H9 (cell line): ENCODE measurements at regions not wholly inside any gene's neighbourhood (a gene's known extent, or its start where the extent isn't known, plus 50 kb on each side); places are given as distances from the start of the nearest gene placed in this dataset.

Source experiments
- DNase-seq: peaks from one replicate; pipeline ENCODE4 v3.0.0-alpha.2; 2017
- H2AFZ ChIP-seq: one replicate; pipeline ENCODE4 v1.6.1; 2013; ENCODE audit warnings: mild to moderate bottlenecking, low read length, control low read depth, moderate library complexity
- H2AK5ac ChIP-seq: 2 replicates; pipeline ENCODE4 v1.6.1; 2013; ENCODE audit warnings: low read length, control low read depth, mixed read lengths; ENCODE audit not compliant: insufficient read length
- H2BK120ac ChIP-seq: one replicate; pipeline ENCODE4 v1.6.1; 2013; ENCODE audit warnings: low read depth, mild to moderate bottlenecking, low read length, control low read depth, inconsistent platforms; ENCODE audit not compliant: poor library complexity, severe bottlenecking
- H2BK12ac ChIP-seq: 2 replicates; pipeline ENCODE4 v1.6.1; 2013; ENCODE audit warnings: low read length, control low read depth, mixed read lengths, low read depth; ENCODE audit not compliant: insufficient read length
- H2BK15ac ChIP-seq: 2 replicates; pipeline ENCODE4 v1.6.1; 2013; ENCODE audit warnings: low read depth, low read length, control low read depth
- H2BK20ac ChIP-seq: one replicate; pipeline ENCODE4 v1.6.1; 2013; ENCODE audit warnings: low read depth, mild to moderate bottlenecking, low read length, control low read depth, inconsistent platforms; ENCODE audit not compliant: poor library complexity, severe bottlenecking
- H2BK5ac ChIP-seq: 2 replicates; pipeline ENCODE4 v1.6.1; 2013; ENCODE audit warnings: low read length, control low read depth, mixed read lengths; ENCODE audit not compliant: insufficient read length
- H3K14ac ChIP-seq: 2 replicates; pipeline ENCODE4 v1.6.1; 2013; ENCODE audit warnings: low read length, control low read depth; ENCODE audit not compliant: insufficient read depth
- H3K18ac ChIP-seq: 2 replicates; pipeline ENCODE4 v1.6.1; 2013; ENCODE audit warnings: low read depth, mild to moderate bottlenecking, mixed read lengths, low read length, control low read depth; ENCODE audit not compliant: insufficient read length
- H3K23ac ChIP-seq: 2 replicates; pipeline ENCODE4 v1.6.1; 2013; ENCODE audit warnings: low read length, control low read depth, mixed read lengths, low read depth; ENCODE audit not compliant: insufficient read length
- H3K23me2 ChIP-seq: 2 replicates; pipeline ENCODE4 v1.6.1; 2013; ENCODE audit warnings: low read depth, mild to moderate bottlenecking, mixed read lengths, low read length, control low read depth; ENCODE audit not compliant: insufficient read length, poor library complexity, severe bottlenecking
- H3K27ac ChIP-seq: 2 replicates; pipeline ENCODE4 v1.5.1; 2013; ENCODE audit warnings: low read length, control low read depth, mixed read lengths, low read depth; ENCODE audit not compliant: insufficient read length
- H3K27me3 ChIP-seq: 2 replicates; pipeline ENCODE4 v1.6.1; 2013; ENCODE audit warnings: low read length, control low read depth, inconsistent platforms; ENCODE audit not compliant: insufficient read depth
- H3K4ac ChIP-seq: 2 replicates; pipeline ENCODE4 v1.6.1; 2013; ENCODE audit warnings: low read depth, mild to moderate bottlenecking, control low read depth, inconsistent platforms, low read length, moderate library complexity
- H3K4me1 ChIP-seq: 2 replicates; pipeline ENCODE4 v1.6.1; 2013; ENCODE audit warnings: low read length, control low read depth, inconsistent platforms; ENCODE audit not compliant: insufficient read depth
- H3K4me2 ChIP-seq: 2 replicates; pipeline ENCODE4 v1.6.1; 2013; ENCODE audit warnings: low read length, control low read depth, mixed read lengths; ENCODE audit not compliant: insufficient read length, insufficient read depth
- H3K56ac ChIP-seq: 2 replicates; pipeline ENCODE4 v1.6.1; 2013; ENCODE audit warnings: low read depth, mild to moderate bottlenecking, mixed read lengths, low read length, control low read depth; ENCODE audit not compliant: insufficient read length
- H3K79me1 ChIP-seq: 2 replicates; pipeline ENCODE4 v1.6.1; 2013; ENCODE audit warnings: low read depth, mild to moderate bottlenecking, moderate library complexity, low read length, control low read depth, inconsistent platforms; ENCODE audit not compliant: insufficient read depth, poor library complexity, severe bottlenecking
- H3K79me2 ChIP-seq: 2 replicates; pipeline ENCODE4 v1.6.1; 2013; ENCODE audit warnings: low read length, control low read depth, inconsistent platforms; ENCODE audit not compliant: insufficient read depth
- H3K9ac ChIP-seq: 2 replicates; pipeline ENCODE4 v1.6.1; 2013; ENCODE audit warnings: low read length, control low read depth, mixed read lengths; ENCODE audit not compliant: insufficient read length; ENCODE audit errors: extremely low read depth
- H3K9me3 ChIP-seq: one replicate; pipeline ENCODE4 v1.6.1; 2013; ENCODE audit warnings: low read depth, low read length, inconsistent platforms; ENCODE audit not compliant: control insufficient read depth
- H3T11ph ChIP-seq: one replicate; pipeline ENCODE4 v1.6.1; 2013; ENCODE audit warnings: mild to moderate bottlenecking, low read length, control low read depth, inconsistent platforms
- H4K20me1 ChIP-seq: one replicate; pipeline ENCODE4 v1.6.1; 2013; ENCODE audit not compliant: control insufficient read depth, insufficient read length, insufficient read depth
- H4K5ac ChIP-seq: 2 replicates; pipeline ENCODE4 v1.6.1; 2013; ENCODE audit warnings: low read depth, mild to moderate bottlenecking, mixed read lengths, low read length, control low read depth; ENCODE audit not compliant: insufficient read length
- H4K8ac ChIP-seq: replicated peaks from 2 replicates; pipeline ENCODE4 v1.6.1; 2013; ENCODE audit warnings: low read length, control low read depth, mixed read lengths, low read depth; ENCODE audit not compliant: insufficient read length
- H4K91ac ChIP-seq: 2 replicates; pipeline ENCODE4 v1.6.1; 2013; ENCODE audit warnings: low read depth, mild to moderate bottlenecking, moderate library complexity, mixed read lengths, low read length, control low read depth; ENCODE audit not compliant: insufficient read length
- H3K27ac Mint-ChIP-seq, 3 experiments: 2 replicates in 2 of 3; 3 replicates in 1 of 3; pipeline ENCODE4 v1.8.0; 2020 to 2021; ENCODE audit warnings: mixed read lengths in 3 of 3, mild to moderate bottlenecking in 1 of 3, moderate library complexity in 1 of 3
- H3K27me3 Mint-ChIP-seq: 2 replicates; pipeline ENCODE4 v1.8.0; 2021; ENCODE audit warnings: low read depth, mild to moderate bottlenecking, moderate library complexity, mixed read lengths
- H3K36me3 Mint-ChIP-seq, 3 experiments: 2 replicates in 2 of 3; 3 replicates in 1 of 3; pipeline ENCODE4 v1.8.0; 2020 to 2021; ENCODE audit warnings: low read depth in 3 of 3, mixed read lengths in 3 of 3; ENCODE audit not compliant: insufficient read depth in 1 of 3
- H3K4me1 Mint-ChIP-seq, 2 experiments: 2 replicates each; pipeline ENCODE4 v1.8.0; 2020; ENCODE audit warnings: mixed read lengths in 2 of 2
- H3K4me3 Mint-ChIP-seq, 2 experiments: 2 replicates in 1 of 2; 3 replicates in 1 of 2; pipeline ENCODE4 v1.8.0; 2020 to 2021; ENCODE audit warnings: mild to moderate bottlenecking in 2 of 2, mixed read lengths in 2 of 2, moderate library complexity in 1 of 2
- H3K9me3 Mint-ChIP-seq, 2 experiments: 2 replicates in 1 of 2; 3 replicates in 1 of 2; pipeline ENCODE4 v1.8.0; 2020; ENCODE audit warnings: mild to moderate bottlenecking in 2 of 2, mixed read lengths in 2 of 2, moderate library complexity in 1 of 2
- WGBS: extraction: QIAGEN DNeasy Blood & Tissue Kit; methylation state at CpG from one replicate; pipeline ENCODE4 v1.1.7; 2013; ENCODE audit warnings: missing lambda C conversion rate, low lambda C conversion rate, mixed read lengths; ENCODE audit not compliant: insufficient read length; ENCODE audit errors: extremely low coverage; 5-methylcytosine and 5-hydroxymethylcytosine counted together
- TF ChIP-seq, protein P1 (sequence below): fragments of 200-600 bp; sonication (generic); conservative IDR thresholded peaks from 3 replicates; pipeline ENCODE4 v1.8.0; 2021; ENCODE audit warnings: antibody characterized with exemption, mild to moderate bottlenecking

GRCh38 chr14:66219886-66220285, 266.3 kb upstream of the CCDC196 start:
- no peak overlapping the region for H3K18ac ChIP-seq
- no peak overlapping the region for H3T11ph ChIP-seq
- TF ChIP-seq, protein P1, sequence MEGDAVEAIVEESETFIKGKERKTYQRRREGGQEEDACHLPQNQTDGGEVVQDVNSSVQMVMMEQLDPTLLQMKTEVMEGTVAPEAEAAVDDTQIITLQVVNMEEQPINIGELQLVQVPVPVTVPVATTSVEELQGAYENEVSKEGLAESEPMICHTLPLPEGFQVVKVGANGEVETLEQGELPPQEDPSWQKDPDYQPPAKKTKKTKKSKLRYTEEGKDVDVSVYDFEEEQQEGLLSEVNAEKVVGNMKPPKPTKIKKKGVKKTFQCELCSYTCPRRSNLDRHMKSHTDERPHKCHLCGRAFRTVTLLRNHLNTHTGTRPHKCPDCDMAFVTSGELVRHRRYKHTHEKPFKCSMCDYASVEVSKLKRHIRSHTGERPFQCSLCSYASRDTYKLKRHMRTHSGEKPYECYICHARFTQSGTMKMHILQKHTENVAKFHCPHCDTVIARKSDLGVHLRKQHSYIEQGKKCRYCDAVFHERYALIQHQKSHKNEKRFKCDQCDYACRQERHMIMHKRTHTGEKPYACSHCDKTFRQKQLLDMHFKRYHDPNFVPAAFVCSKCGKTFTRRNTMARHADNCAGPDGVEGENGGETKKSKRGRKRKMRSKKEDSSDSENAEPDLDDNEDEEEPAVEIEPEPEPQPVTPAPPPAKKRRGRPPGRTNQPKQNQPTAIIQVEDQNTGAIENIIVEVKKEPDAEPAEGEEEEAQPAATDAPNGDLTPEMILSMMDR: no peak
- H2BK12ac ChIP-seq: no peak overlapping the region
- H3K9me3 ChIP-seq: peaks cover 33% of the 10 kb centered on the region
- no peaks in the 10 kb centered on the region for H3K4me1 Mint-ChIP-seq
- no peak overlapping the region for H3K14ac ChIP-seq
- no peak overlapping the region for H3K4me3 Mint-ChIP-seq
- no peak overlapping the region for H2BK20ac ChIP-seq
- H3K4ac ChIP-seq: no peak overlapping the region
- peaks cover 17 to 40% (median 28%) of the 10 kb centered on the region in 3 experiments for H3K36me3 Mint-ChIP-seq
- no peak overlapping the region for H4K8ac ChIP-seq
- peaks cover 48 to 51% of the 10 kb centered on the region in 2 experiments for H3K9me3 Mint-ChIP-seq
- no peaks in the 10 kb centered on the region for H3K4me1 ChIP-seq
- no peaks in the 10 kb centered on the region for H3K23me2 ChIP-seq
- H3K27ac Mint-ChIP-seq: no peak overlapping the region
- no peak overlapping the region for H3K56ac ChIP-seq
- peaks cover 3% of the 10 kb centered on the region; the same call in 1 of the 2 replicates for H3K27me3 Mint-ChIP-seq
- no peak overlapping the region for H2BK15ac ChIP-seq
- no peaks in the 10 kb centered on the region for H3K79me1 ChIP-seq
- no peak overlapping the region for H2BK120ac ChIP-seq
- no peak overlapping the region for H2AFZ ChIP-seq
- no peak overlapping the region for H3K23ac ChIP-seq
- no peak overlapping the region for H4K5ac ChIP-seq
- no CpG with 5 or more reads among the region's 3 CpGs for WGBS
- H4K20me1 ChIP-seq: no peaks in the 10 kb centered on the region
- H3K4me2 ChIP-seq: no peak overlapping the region
- no peaks in the 10 kb centered on the region for H3K79me2 ChIP-seq
- DNase-seq: no peak
- no peaks in the 10 kb centered on the region for H3K27me3 ChIP-seq
- H3K27ac ChIP-seq: no peak overlapping the region
- no peak overlapping the region for H4K91ac ChIP-seq
- no peak overlapping the region for H3K9ac ChIP-seq
- no peak overlapping the region for H2BK5ac ChIP-seq
- no peak overlapping the region for H2AK5ac ChIP-seq
